GM12865 (cell line): ENCODE measurements at regions not wholly inside any gene's neighbourhood (a gene's known extent, or its start where the extent isn't known, plus 50 kb on each side); places are given as distances from the start of the nearest gene placed in this dataset.

Experiments
- DNase-seq: peaks from one replicate; pipeline ENCODE4 v3.0.0; 2010; ENCODE audit warnings: low read depth
- H3K4me3 ChIP-seq: 2 replicates; pipeline ENCODE4 v1.5.1; 2011; ENCODE audit warnings: mild to moderate bottlenecking, low read depth, low read length, control low read depth
- CTCF ChIP-seq: IDR thresholded peaks from 2 replicates; pipeline ENCODE4 v1.5.1; 2011; ENCODE audit warnings: low read length, control low read depth, low read depth, inconsistent platforms; ENCODE audit not compliant: insufficient read depth; ENCODE audit errors: missing control alignments

GRCh38 chr15:95839367-95839782 lies 491.1 kb upstream of the NR2F2 start:
- no peak overlapping the region for H3K4me3 ChIP-seq
- peak; percentile 71 for DNase-seq
- no peak for TF ChIP-seq CTCF

GRCh38 chr15:95840004-95840403 lies 490.5 kb upstream of the NR2F2 start:
- H3K4me3 ChIP-seq = no peak overlapping the region
- no peak for DNase-seq
- no peak for TF ChIP-seq CTCF

- no peak for DNase-seq
- no peak overlapping the region for H3K4me3 ChIP-seq
- TF ChIP-seq CTCF = no peak
Observed at GRCh38 chr15:95840855-95841254, 489.6 kb upstream of the NR2F2 start.

GRCh38 chr15:95842576-95842975 lies 487.9 kb upstream of the NR2F2 start:
- no peak for TF ChIP-seq CTCF
- no peak for DNase-seq
- H3K4me3 ChIP-seq = no peak overlapping the region

- peak; percentile 21 for DNase-seq
- no peak for TF ChIP-seq CTCF
Observed at GRCh38 chr15:95843241-95843910, 487.1 kb upstream of the NR2F2 start.

GRCh38 chr15:95845862-95846515 lies 484.5 kb upstream of the NR2F2 start:
- TF ChIP-seq CTCF = no peak
- peak overlapping the region; percentile 41 for H3K4me3 ChIP-seq

More at GRCh38 chr15:95843241-95843910, 487.1 kb upstream of the NR2F2 start:
- no peak overlapping the region for H3K4me3 ChIP-seq

More at GRCh38 chr15:95845862-95846515, 484.5 kb upstream of the NR2F2 start:
- DNase-seq = no peak
